H1 (cell line): ENCODE measurements at regions not wholly inside any gene's neighbourhood (a gene's known extent, or its start where the extent isn't known, plus 50 kb on each side); places are given as distances from the start of the nearest gene placed in this dataset.

Experiments used
- CTCF ChIA-PET: fragments of 300-600 bp; sonication (Branson Sonifier 250); formaldehyde crosslinking; loops from one replicate; lab custom pipeline; 2021; ENCODE audit not compliant: partially characterized antibody; lab: Charles Lee
- POLR2A ChIA-PET: fragments of 300-600 bp; sonication (Branson Sonifier 250); formaldehyde crosslinking; loops from one replicate; lab custom pipeline; 2021; ENCODE audit warnings: inconsistent platforms; ENCODE audit not compliant: partially characterized antibody; lab: Charles Lee
- DNase-seq, 2 experiments: peaks; one replicate each; pipeline versions ENCODE4 v3.0.0 to v3.0.0-alpha.2; 2010 to 2022; ENCODE audit warnings: low spot score in 2 of 2, low read depth in 1 of 2, mixed read lengths in 1 of 2
- FAIRE-seq: peaks from 2 replicates; lab custom pipeline; 2011; peaks lifted over from hg19 to GRCh38; lab: Jason Lieb, UNC
- H2AFZ ChIP-seq: 2 replicates; pipeline ENCODE4 v1.8.1; 2012; ENCODE audit warnings: low read length, inconsistent platforms
- H2AK5ac ChIP-seq: 2 replicates; pipeline ENCODE4 v1.6.1; 2013; ENCODE audit warnings: low read depth, low read length
- H2BK120ac ChIP-seq: replicated peaks from 2 replicates; pipeline ENCODE3; 2013; ENCODE audit warnings: low read depth, low read length, inconsistent platforms
- H2BK12ac ChIP-seq: 2 replicates; pipeline ENCODE4 v1.6.1; 2013; ENCODE audit warnings: low read depth, low read length
- H2BK15ac ChIP-seq: 2 replicates; pipeline ENCODE4 v1.6.1; 2013; ENCODE audit warnings: low read length
- H2BK20ac ChIP-seq: 2 replicates; pipeline ENCODE4 v1.6.1; 2013; ENCODE audit warnings: low read length
- H2BK5ac ChIP-seq: 2 replicates; pipeline ENCODE4 v1.6.1; 2013; ENCODE audit warnings: low read depth, low read length
- H3K14ac ChIP-seq: 2 replicates; pipeline ENCODE4 v1.6.1; 2013; ENCODE audit warnings: inconsistent platforms; ENCODE audit not compliant: insufficient read length
- H3K18ac ChIP-seq: 2 replicates; pipeline ENCODE4 v1.6.1; 2013; ENCODE audit warnings: low read length; ENCODE audit errors: extremely low read depth
- H3K23ac ChIP-seq: 2 replicates; pipeline ENCODE4 v1.6.1; 2013; ENCODE audit warnings: inconsistent platforms; ENCODE audit not compliant: insufficient read length
- H3K23me2 ChIP-seq: 2 replicates; pipeline ENCODE4 v1.6.1; 2013; ENCODE audit warnings: low read depth, low read length
- H3K27ac ChIP-seq: 2 replicates; pipeline ENCODE4 v1.6.1; 2011; ENCODE audit warnings: low read depth, low read length, inconsistent platforms
- H3K27me3 ChIP-seq, 4 experiments: replicated peaks in 1 of 4; 1 replicate in 1 of 4; 2 replicates in 3 of 4; pipeline versions ENCODE4 v1.6.1 to v1.8.1; 2011 to 2013; ENCODE audit warnings: low read length in 3 of 4, mild to moderate bottlenecking in 3 of 4, inconsistent platforms in 2 of 4, mixed read lengths in 2 of 4, moderate library complexity in 1 of 4; ENCODE audit not compliant: control insufficient read depth in 3 of 4, insufficient read depth in 3 of 4; ENCODE audit errors: extremely low read depth in 1 of 4
- H3K36me3 ChIP-seq, 4 experiments: 2 replicates each; pipeline versions ENCODE4 v1.6.1 to v1.8.1; 2011 to 2013; ENCODE audit warnings: mild to moderate bottlenecking in 4 of 4, low read length in 3 of 4, moderate library complexity in 2 of 4, control low read depth in 1 of 4, inconsistent platforms in 1 of 4; ENCODE audit not compliant: insufficient read depth in 4 of 4, control insufficient read depth in 2 of 4
- H3K4ac ChIP-seq: replicated peaks from 2 replicates; pipeline ENCODE3; 2013; ENCODE audit warnings: low read length, low read depth, mixed read lengths, inconsistent platforms; ENCODE audit not compliant: insufficient read length
- H3K4me1 ChIP-seq, 4 experiments: replicated peaks in 1 of 4; 1 replicate in 1 of 4; 2 replicates in 3 of 4; pipeline versions ENCODE4 v1.6.1 to v1.8.1; 2011 to 2013; ENCODE audit warnings: low read length in 3 of 4, inconsistent platforms in 2 of 4, mixed read lengths in 1 of 4; ENCODE audit not compliant: insufficient read depth in 4 of 4, control insufficient read depth in 3 of 4
- H3K4me2 ChIP-seq, 2 experiments: 2 replicates each; pipeline versions ENCODE4 v1.6.1 to v1.8.1; 2011 to 2013; ENCODE audit warnings: low read depth in 2 of 2, low read length in 2 of 2, control low read depth in 1 of 2, inconsistent platforms in 1 of 2, mild to moderate bottlenecking in 1 of 2; ENCODE audit not compliant: insufficient read depth in 1 of 2
- H3K4me3 ChIP-seq, 4 experiments: fragments of 200-600, 300-600 bp in 1 of 4; sonication (generic), shearing (Covaris generic), sonication (Bioruptor Twin) in 1 of 4; 2 replicates each; pipeline versions ENCODE4 v1.5.1 to v1.8.1; 2011 to 2016; ENCODE audit warnings: low read length in 4 of 4, low read depth in 3 of 4, control low read depth in 2 of 4, inconsistent platforms in 2 of 4, mild to moderate bottlenecking in 2 of 4, mixed read lengths in 1 of 4, moderate library complexity in 1 of 4; ENCODE audit not compliant: insufficient read depth in 2 of 4; ENCODE audit errors: extremely low read depth in 1 of 4
- H3K56ac ChIP-seq: replicated peaks from 2 replicates; pipeline ENCODE3; 2013; ENCODE audit warnings: low read depth, mild to moderate bottlenecking, mixed read lengths, low read length, inconsistent platforms; ENCODE audit not compliant: insufficient read length
- H3K79me1 ChIP-seq: 2 replicates; pipeline ENCODE4 v1.6.1; 2013; ENCODE audit warnings: low read depth, low read length, control low read depth
- H3K79me2 ChIP-seq, 2 experiments: 2 replicates each; pipeline versions ENCODE4 v1.6.1 to v1.8.1; 2012 to 2013; ENCODE audit warnings: low read length in 2 of 2, mild to moderate bottlenecking in 2 of 2, inconsistent platforms in 1 of 2; ENCODE audit not compliant: insufficient read depth in 2 of 2, control insufficient read depth in 1 of 2
- H3K9ac ChIP-seq, 4 experiments: replicated peaks in 1 of 4; 1 replicate in 1 of 4; 2 replicates in 3 of 4; pipeline versions ENCODE4 v1.6.1 to v1.8.1; 2011 to 2013; ENCODE audit warnings: low read depth in 3 of 4, low read length in 3 of 4, control low read depth in 2 of 4, mild to moderate bottlenecking in 2 of 4, moderate library complexity in 2 of 4, inconsistent platforms in 1 of 4; ENCODE audit errors: extremely low read depth in 1 of 4
- H3K9me3 ChIP-seq, 2 experiments: 2 replicates each; pipeline versions ENCODE4 v1.6.1 to v1.8.1; 2012 to 2013; ENCODE audit warnings: mild to moderate bottlenecking in 2 of 2, moderate library complexity in 2 of 2, control low read depth in 1 of 2, inconsistent platforms in 1 of 2, low read depth in 1 of 2, low read length in 1 of 2, mixed read lengths in 1 of 2; ENCODE audit not compliant: insufficient read depth in 2 of 2
- H4K20me1 ChIP-seq, 2 experiments: replicated peaks in 1 of 2; 2 replicates each; pipeline versions ENCODE3 to v1.8.1; 2011 to 2013; ENCODE audit warnings: inconsistent platforms in 2 of 2, low read length in 2 of 2, mild to moderate bottlenecking in 1 of 2; ENCODE audit not compliant: insufficient read depth in 2 of 2, control insufficient read depth in 1 of 2
- H4K5ac ChIP-seq: 2 replicates; pipeline ENCODE4 v1.6.1; 2013; ENCODE audit warnings: low read length, low read depth, mixed read lengths, inconsistent platforms; ENCODE audit not compliant: insufficient read length
- H4K8ac ChIP-seq: 2 replicates; pipeline ENCODE4 v1.8.0; 2013; ENCODE audit warnings: mild to moderate bottlenecking, moderate library complexity, low read length, inconsistent platforms; ENCODE audit not compliant: insufficient read depth; ENCODE audit errors: extremely low read depth
- H4K91ac ChIP-seq: replicated peaks from 2 replicates; pipeline ENCODE3; 2013; ENCODE audit warnings: low read length, mixed read lengths, inconsistent platforms; ENCODE audit not compliant: insufficient read length
- BRCA1 ChIP-seq: IDR thresholded peaks from 2 replicates; pipeline ENCODE4 v1.6.1; 2012; ENCODE audit warnings: low read depth, low read length, improper control_type of control experiment
- FOSL1 ChIP-seq: IDR thresholded peaks from 2 replicates; pipeline ENCODE4 v1.6.1; 2011; ENCODE audit warnings: mild to moderate bottlenecking, low read depth, low read length, moderate library complexity; ENCODE audit not compliant: insufficient read depth
- RAD21 ChIP-seq, 2 experiments: IDR thresholded peaks in 1 of 2; conservative IDR thresholded peaks in 1 of 2; 2 replicates each; pipeline ENCODE4 v1.6.1; 2011; ENCODE audit warnings: low read depth in 2 of 2, low read length in 2 of 2, improper control_type of control experiment in 1 of 2, inconsistent platforms in 1 of 2, mild to moderate bottlenecking in 1 of 2, moderate library complexity in 1 of 2
- RNF2 ChIP-seq: fragments of 200-900, 300-1000 bp; sonication (generic); IDR thresholded peaks from 2 replicates; pipeline ENCODE4 v1.7.1; 2016; ENCODE audit warnings: borderline replicate concordance, low read depth, mild to moderate bottlenecking, antibody characterized with exemption, low read length; ENCODE audit not compliant: poor library complexity, severe bottlenecking; ENCODE audit errors: missing control alignments
- SIN3A ChIP-seq, 2 experiments: IDR thresholded peaks in 1 of 2; conservative IDR thresholded peaks in 1 of 2; 2 replicates each; pipeline ENCODE4 v1.6.1; 2011 to 2012; ENCODE audit warnings: low read length in 2 of 2, improper control_type of control experiment in 1 of 2, low read depth in 1 of 2, mild to moderate bottlenecking in 1 of 2
- WGBS, 2 experiments: shearing (Covaris generic) in 1 of 2; methylation state at CpG; one replicate each; pipeline versions ENCODE4 v1.1.6 to v1.1.7; 2013 to 2015; ENCODE audit warnings: low lambda C conversion rate in 2 of 2, mixed read lengths in 2 of 2, inconsistent platforms in 1 of 2, low coverage in 1 of 2, missing lambda C conversion rate in 1 of 2; ENCODE audit not compliant: insufficient replicate concordance in 2 of 2, insufficient coverage in 1 of 2, insufficient read length in 1 of 2; ENCODE audit errors: extremely low coverage in 1 of 2, missing lambda C conversion rate in 1 of 2; 5-methylcytosine and 5-hydroxymethylcytosine counted together
- TF ChIP-seq, protein P1 (sequence below): IDR thresholded peaks from 2 replicates; pipeline ENCODE4 v1.6.1; 2011; ENCODE audit warnings: low read depth, mild to moderate bottlenecking, low read length; ENCODE audit not compliant: insufficient read depth

DNA sequence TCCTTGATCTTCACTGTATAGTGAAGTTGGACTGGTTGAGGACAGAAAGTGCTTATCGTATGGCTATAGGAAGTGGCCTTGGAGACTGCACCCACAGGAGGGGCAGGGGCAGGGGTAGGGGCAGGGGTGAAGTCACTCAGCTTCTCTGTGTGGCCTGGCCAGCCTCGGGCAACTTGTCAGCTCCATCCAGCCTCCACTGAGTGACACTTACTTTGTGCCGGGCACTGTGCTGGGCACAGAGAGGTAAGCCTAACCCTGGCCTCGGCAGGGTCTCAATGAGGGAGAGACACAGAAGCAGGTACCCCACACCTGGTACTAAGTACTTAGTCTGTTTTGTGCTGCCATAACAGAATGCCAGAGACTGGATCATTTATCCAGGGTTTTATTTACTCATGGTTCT lies 99.3 kb upstream of the CTBP2 start:
- H3K9me3 ChIP-seq: no peaks in the 10 kb centered on the region
- H3K79me2 ChIP-seq: no peaks in the 10 kb centered on the region
- no peak overlapping the region for H3K56ac ChIP-seq
- no peaks in the 10 kb centered on the region for H4K20me1 ChIP-seq
- TF ChIP-seq FOSL1 (no peak), BRCA1 (no peak), SIN3A (conservative IDR thresholded peaks at IDR 0.05 in 1 of 2, IDR thresholded peaks at IDR 0.05 in 1 of 2; ENCODE audit: low read depth in 1 of 2, low read length in 2 of 2) (no peak), RNF2 (no peak), RAD21 (IDR thresholded peaks at IDR 0.05 in 1 of 2, conservative IDR thresholded peaks at IDR 0.05 in 1 of 2; ENCODE audit: low read depth in 2 of 2, low read length in 2 of 2) (no peak)
- TF ChIP-seq, protein P1, sequence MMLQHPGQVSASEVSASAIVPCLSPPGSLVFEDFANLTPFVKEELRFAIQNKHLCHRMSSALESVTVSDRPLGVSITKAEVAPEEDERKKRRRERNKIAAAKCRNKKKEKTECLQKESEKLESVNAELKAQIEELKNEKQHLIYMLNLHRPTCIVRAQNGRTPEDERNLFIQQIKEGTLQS: no peak
- 97% methylated on average over 3 of the region's 4 CpGs; no CpG with 5 or more reads in 1 of the 2 experiments for WGBS, 2 experiments
- no peak overlapping the region for H2BK20ac ChIP-seq
- H3K4me3 ChIP-seq: no peak overlapping the region
- no peak overlapping the region for H4K91ac ChIP-seq
- FAIRE-seq: no peak
- peaks cover 0 to 2% (median 0%) of the 10 kb centered on the region in 4 experiments; a peak in 2 of 7 replicates for H3K4me1 ChIP-seq
- no peaks in the 10 kb centered on the region for H3K36me3 ChIP-seq
- H2BK5ac ChIP-seq: no peak overlapping the region
- no peak overlapping the region for H4K5ac ChIP-seq
- ChIA-PET CTCF (no interaction called here), POLR2A (no interaction called here)
- no peak overlapping the region for H2AFZ ChIP-seq
- peak in 1 of 2 experiments; percentile 20 for DNase-seq
- H3K27me3 ChIP-seq: no peaks in the 10 kb centered on the region
- no peak overlapping the region for H3K18ac ChIP-seq
- no peak overlapping the region for H2BK12ac ChIP-seq
- no peak overlapping the region for H2AK5ac ChIP-seq
- H2BK120ac ChIP-seq: no peak overlapping the region
- H3K23me2 ChIP-seq: no peaks in the 10 kb centered on the region
- no peak overlapping the region for H3K4me2 ChIP-seq
- H2BK15ac ChIP-seq: no peak overlapping the region
- no peak overlapping the region for H3K4ac ChIP-seq
- no peaks in the 10 kb centered on the region for H3K79me1 ChIP-seq
- no peak overlapping the region for H4K8ac ChIP-seq
- no peak overlapping the region for H3K27ac ChIP-seq
- no peak overlapping the region for H3K9ac ChIP-seq
- H3K14ac ChIP-seq: no peak overlapping the region
- no peak overlapping the region for H3K23ac ChIP-seq
